Panc1 (cell line): ENCODE measurements at regions not wholly inside any gene's neighbourhood (a gene's known extent, or its start where the extent isn't known, plus 50 kb on each side); places are given as distances from the start of the nearest gene placed in this dataset.

ENCODE experiments used
- ATAC-seq: fragments of 200-7000 bp; cut with Tn5 transposase; 2 replicates; pipeline ENCODE4 v1.9.1; 2020; ENCODE audit warnings: mild to moderate bottlenecking, moderate library complexity
- BruUV-seq: library from RNA; stranded (reverse); fragments of 400-500 nt; replicated peaks from 2 replicates; lab custom pipeline; 2021; lab: Mats Ljungman, UMichigan
- CTCF ChIA-PET: fragments of 300-600 bp; sonication (Branson Sonifier 250); formaldehyde crosslinking; loops from one replicate; lab custom pipeline; 2022; ENCODE audit warnings: antibody characterized with exemption; lab: Charles Lee
- POLR2A ChIA-PET: fragments of 300-600 bp; sonication (Branson Sonifier 250); formaldehyde crosslinking; loops from one replicate; lab custom pipeline; 2022; ENCODE audit warnings: antibody characterized with exemption; lab: Charles Lee
- DNase-seq: peaks from one replicate; pipeline ENCODE4 v3.0.0-alpha.2; 2010; ENCODE audit warnings: low read depth, low spot score
- H3K27ac ChIP-seq: 2 replicates; pipeline ENCODE4 v1.5.1; 2011; ENCODE audit warnings: mild to moderate bottlenecking, low read length, inconsistent platforms
- H3K27me3 ChIP-seq: fragments of 200-500 bp; sonication (Bioruptor generic); 2 replicates; pipeline ENCODE4 v1.6.0; 2014; ENCODE audit warnings: low read length, inconsistent platforms; ENCODE audit not compliant: control insufficient read depth, insufficient read depth
- H3K36me3 ChIP-seq: fragments of 200-500 bp; sonication (Bioruptor generic); 2 replicates; pipeline ENCODE4 v1.5.1; 2014; ENCODE audit warnings: inconsistent platforms, mild to moderate bottlenecking, low read length, moderate library complexity; ENCODE audit not compliant: control insufficient read depth, insufficient read depth
- H3K4me1 ChIP-seq: 2 replicates; pipeline ENCODE4 v1.5.1; 2011; ENCODE audit warnings: inconsistent platforms, mild to moderate bottlenecking, low read length, moderate library complexity; ENCODE audit not compliant: control insufficient read depth, insufficient read depth
- H3K4me3 ChIP-seq, 2 experiments: 2 replicates each; pipeline ENCODE4 v1.5.1; 2011 to 2012; ENCODE audit warnings: low read depth in 2 of 2, low read length in 2 of 2, mild to moderate bottlenecking in 2 of 2, inconsistent platforms in 1 of 2, moderate library complexity in 1 of 2
- H3K9me3 ChIP-seq: fragments of 200-500 bp; sonication (Bioruptor generic); 2 replicates; pipeline ENCODE4 v1.5.1; 2014; ENCODE audit warnings: low read depth, mild to moderate bottlenecking, inconsistent platforms, low read length, moderate library complexity; ENCODE audit not compliant: control insufficient read depth, insufficient read depth
- POLR2AphosphoS5 ChIP-seq: IDR thresholded peaks from 2 replicates; pipeline ENCODE4 v1.6.1; 2012; ENCODE audit warnings: mild to moderate bottlenecking, low read depth, low read length, moderate library complexity
- REST ChIP-seq, 2 experiments: IDR thresholded peaks; 2 replicates each; pipeline ENCODE4 v1.6.1; 2011 to 2012; ENCODE audit warnings: low read depth in 2 of 2, control low read depth in 1 of 2, low read length in 1 of 2, mild to moderate bottlenecking in 1 of 2, moderate library complexity in 1 of 2; ENCODE audit not compliant: insufficient read depth in 1 of 2
- SIN3A ChIP-seq: IDR thresholded peaks from 2 replicates; pipeline ENCODE4 v1.6.1; 2012; ENCODE audit warnings: low read depth, mild to moderate bottlenecking, low read length, moderate library complexity, borderline replicate concordance; ENCODE audit not compliant: insufficient read depth
- TCF7L2 ChIP-seq: IDR thresholded peaks from 2 replicates; pipeline ENCODE4 v1.6.1; 2011; ENCODE audit warnings: mild to moderate bottlenecking, low read depth, low read length, inconsistent platforms
- in situ Hi-C: cut with HindIII; loops from 2 replicates; pipeline ENCODE4 v1.10.0; 2016; ENCODE audit warnings: low sequenced_read_pairs, low pct_unique_long_range_greater_than_20kb
- intact Hi-C: fragments of 100-400 bp; cut with micrococcal nuclease; formaldehyde crosslinking; loops from one replicate; pipeline ENCODE4 v1.10.0; 2022; ENCODE audit not compliant: unreplicated experiment
- TF ChIP-seq, protein P1 (sequence below): fragments of 450-650 bp; IDR thresholded peaks from 2 replicates; pipeline ENCODE4 v1.5.1; 2017; ENCODE audit warnings: mild to moderate bottlenecking

GRCh38 chr13:62879071-62879470, 1463.4 kb upstream of the PCDH20 start:
- POLR2A ChIA-PET = no interaction called here

GRCh38 chr13:62875118-62875640, 1459.5 kb upstream of the PCDH20 start:
- H3K36me3 ChIP-seq = no peaks in the 10 kb centered on the region
- ATAC-seq (no peak), DNase-seq (no peak)
- H3K4me3 ChIP-seq = no peak overlapping the region
- no peaks in the 10 kb centered on the region for H3K4me1 ChIP-seq
- in situ Hi-C loops = no loop called here
- TF ChIP-seq REST (IDR thresholded peaks at IDR 0.05; ENCODE audit: insufficient read depth in 1 of 2, low read depth in 2 of 2, low read length in 1 of 2) = no peak
- no peak for TF ChIP-seq POLR2AphosphoS5
- no peaks in the 10 kb centered on the region for H3K27me3 ChIP-seq
- intact Hi-C loops = no loop called here
- no TSS peak for BruUV-seq
- ChIA-PET POLR2A (interaction anchor here (0.6 to 0.7 kb wide), 2 partner anchors 36 to 172 kb away, joined by 3 read pairs; no protein-coding TSS in a partner anchor), CTCF (no interaction called here)
- no peaks in the 10 kb centered on the region for H3K9me3 ChIP-seq
- H3K27ac ChIP-seq = no peak overlapping the region

More at GRCh38 chr13:62879071-62879470, 1463.4 kb upstream of the PCDH20 start:
- Histone ChIP-seq H3K9me3 (no peaks in the 10 kb centered on the region), H3K27ac (no peak overlapping the region), H3K4me1 (no peaks in the 10 kb centered on the region), H3K36me3 (no peaks in the 10 kb centered on the region), H3K4me3 (no peak overlapping the region), H3K27me3 (no peaks in the 10 kb centered on the region)
- no TSS peak for BruUV-seq
- in situ Hi-C loops = no loop called here
- TF ChIP-seq SIN3A = no peak
- no peak for TF ChIP-seq REST (IDR thresholded peaks at IDR 0.05; ENCODE audit: insufficient read depth in 1 of 2, low read depth in 2 of 2, low read length in 1 of 2)
- TF ChIP-seq, protein P1, sequence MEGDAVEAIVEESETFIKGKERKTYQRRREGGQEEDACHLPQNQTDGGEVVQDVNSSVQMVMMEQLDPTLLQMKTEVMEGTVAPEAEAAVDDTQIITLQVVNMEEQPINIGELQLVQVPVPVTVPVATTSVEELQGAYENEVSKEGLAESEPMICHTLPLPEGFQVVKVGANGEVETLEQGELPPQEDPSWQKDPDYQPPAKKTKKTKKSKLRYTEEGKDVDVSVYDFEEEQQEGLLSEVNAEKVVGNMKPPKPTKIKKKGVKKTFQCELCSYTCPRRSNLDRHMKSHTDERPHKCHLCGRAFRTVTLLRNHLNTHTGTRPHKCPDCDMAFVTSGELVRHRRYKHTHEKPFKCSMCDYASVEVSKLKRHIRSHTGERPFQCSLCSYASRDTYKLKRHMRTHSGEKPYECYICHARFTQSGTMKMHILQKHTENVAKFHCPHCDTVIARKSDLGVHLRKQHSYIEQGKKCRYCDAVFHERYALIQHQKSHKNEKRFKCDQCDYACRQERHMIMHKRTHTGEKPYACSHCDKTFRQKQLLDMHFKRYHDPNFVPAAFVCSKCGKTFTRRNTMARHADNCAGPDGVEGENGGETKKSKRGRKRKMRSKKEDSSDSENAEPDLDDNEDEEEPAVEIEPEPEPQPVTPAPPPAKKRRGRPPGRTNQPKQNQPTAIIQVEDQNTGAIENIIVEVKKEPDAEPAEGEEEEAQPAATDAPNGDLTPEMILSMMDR = no peak
- TF ChIP-seq TCF7L2 = no peak
- no peak for TF ChIP-seq POLR2AphosphoS5
- intact Hi-C loops = no loop called here
- CTCF ChIA-PET = no interaction called here
- DNase-seq = no peak
- ATAC-seq = no peak
